IMR-90 (cell line): ENCODE measurements at regions not wholly inside any gene's neighbourhood (a gene's known extent, or its start where the extent isn't known, plus 50 kb on each side); places are given as distances from the start of the nearest gene placed in this dataset.

Experiments
- ATAC-seq: fragments of 200-7000 bp; cut with Tn5 transposase; 2 replicates; pipeline ENCODE4 v1.9.1; 2020; ENCODE audit warnings: low read depth, mild to moderate bottlenecking, moderate library complexity
- BruUV-seq: library from RNA; stranded (reverse); fragments of 400-500 nt; replicated peaks from 2 replicates; lab custom pipeline; 2021; lab: Mats Ljungman, UMichigan
- CTCF ChIA-PET: fragments of 300-600 bp; formaldehyde crosslinking; extraction: SDS; loops from one replicate; lab custom pipeline; 2021; ENCODE audit warnings: antibody characterized with exemption; lab: Yijun Ruan, JAX
- POLR2A ChIA-PET: fragments of 300-600 bp; sonication (Branson Sonifier 250); formaldehyde crosslinking; loops from one replicate; lab custom pipeline; 2022; ENCODE audit warnings: antibody characterized with exemption; ENCODE audit not compliant: unreplicated experiment; lab: Charles Lee
- DNase-seq: peaks from one replicate; pipeline ENCODE4 v3.0.0; 2013
- H2AFZ ChIP-seq: replicated peaks from 2 replicates; pipeline ENCODE3; 2013; ENCODE audit warnings: low read length, mild to moderate bottlenecking; ENCODE audit not compliant: poor library complexity
- H2AK5ac ChIP-seq: 2 replicates; pipeline ENCODE4 v1.6.1; 2013; ENCODE audit warnings: low read depth, low read length, inconsistent platforms
- H2AK9ac ChIP-seq: replicated peaks from 2 replicates; pipeline ENCODE3; 2013; ENCODE audit warnings: mild to moderate bottlenecking, low read depth, low read length, moderate library complexity; ENCODE audit not compliant: poor library complexity
- H2BK120ac ChIP-seq: 2 replicates; pipeline ENCODE4 v1.6.1; 2013; ENCODE audit warnings: low read depth, low read length, inconsistent platforms
- H2BK15ac ChIP-seq: 3 replicates; pipeline ENCODE4 v1.6.1; 2013; ENCODE audit warnings: low read depth, low read length, inconsistent platforms
- H2BK20ac ChIP-seq: 2 replicates; pipeline ENCODE4 v1.6.1; 2013; ENCODE audit warnings: low read depth, mild to moderate bottlenecking, inconsistent platforms, low read length, moderate library complexity
- H2BK5ac ChIP-seq: 2 replicates; pipeline ENCODE4 v1.6.1; 2013; ENCODE audit warnings: mild to moderate bottlenecking, low read depth, low read length, inconsistent platforms; ENCODE audit not compliant: poor library complexity, severe bottlenecking
- H3K14ac ChIP-seq: replicated peaks from 2 replicates; pipeline ENCODE4 v1.6.1; 2013; ENCODE audit warnings: low read depth, low read length, inconsistent platforms
- H3K18ac ChIP-seq: 2 replicates; pipeline ENCODE4 v1.6.1; 2013; ENCODE audit warnings: low read depth, low read length, control low read depth
- H3K23ac ChIP-seq: 2 replicates; pipeline ENCODE4 v1.6.1; 2013; ENCODE audit warnings: low read depth, low read length, inconsistent platforms
- H3K27ac ChIP-seq: 2 replicates; pipeline ENCODE4 v1.5.1; 2013; ENCODE audit warnings: mild to moderate bottlenecking, control low read depth, low read length; ENCODE audit not compliant: insufficient read depth
- H3K27me3 ChIP-seq: 2 replicates; pipeline ENCODE4 v1.6.1; 2013; ENCODE audit warnings: low read length; ENCODE audit not compliant: control insufficient read depth, insufficient read depth
- H3K36me3 ChIP-seq: 2 replicates; pipeline ENCODE4 v1.6.1; 2013; ENCODE audit warnings: low read length, mixed read lengths; ENCODE audit not compliant: control insufficient read depth, insufficient read depth
- H3K4ac ChIP-seq: 2 replicates; pipeline ENCODE4 v1.6.1; 2013; ENCODE audit warnings: low read depth, low read length, inconsistent platforms
- H3K4me1 ChIP-seq: 2 replicates; pipeline ENCODE4 v1.6.1; 2013; ENCODE audit warnings: low read length, mixed read lengths; ENCODE audit not compliant: control insufficient read depth, insufficient read depth
- H3K4me2 ChIP-seq: 2 replicates; pipeline ENCODE4 v1.6.1; 2013; ENCODE audit warnings: low read depth, mild to moderate bottlenecking, control low read depth, low read length, moderate library complexity
- H3K4me3 ChIP-seq: 2 replicates; pipeline ENCODE4 v1.5.1; 2013; ENCODE audit warnings: low read depth, mild to moderate bottlenecking, control low read depth, low read length, moderate library complexity; ENCODE audit not compliant: insufficient read depth
- H3K56ac ChIP-seq: 2 replicates; pipeline ENCODE4 v1.6.1; 2013; ENCODE audit warnings: low read length, inconsistent platforms; ENCODE audit not compliant: insufficient read depth; ENCODE audit errors: extremely low read depth
- H3K79me1 ChIP-seq, 2 experiments: 2 replicates each; pipeline ENCODE4 v1.6.1; 2013; ENCODE audit warnings: low read length in 2 of 2, inconsistent platforms in 1 of 2, low read depth in 1 of 2
- H3K9ac ChIP-seq: 2 replicates; pipeline ENCODE4 v1.6.1; 2013; ENCODE audit warnings: low read depth, low read length, control low read depth
- H3K9me1 ChIP-seq: 2 replicates; pipeline ENCODE4 v1.6.1; 2013; ENCODE audit warnings: low read length, inconsistent platforms; ENCODE audit not compliant: insufficient read depth
- H3K9me3 ChIP-seq: 2 replicates; pipeline ENCODE4 v1.6.1; 2013; ENCODE audit warnings: low read length; ENCODE audit not compliant: control insufficient read depth, insufficient read depth
- H4K20me1 ChIP-seq: 2 replicates; pipeline ENCODE4 v1.6.1; 2013; ENCODE audit warnings: low read length, inconsistent platforms; ENCODE audit not compliant: insufficient read depth
- H4K5ac ChIP-seq: 2 replicates; pipeline ENCODE4 v1.6.1; 2013; ENCODE audit warnings: mild to moderate bottlenecking, low read depth, low read length, control low read depth
- H4K8ac ChIP-seq, 2 experiments: 2 replicates each; pipeline ENCODE4 v1.6.1; 2013; ENCODE audit warnings: low read depth in 2 of 2, low read length in 2 of 2, control low read depth in 1 of 2, inconsistent platforms in 1 of 2
- H4K91ac ChIP-seq: 2 replicates; pipeline ENCODE4 v1.6.1; 2013; ENCODE audit warnings: low read depth, low read length, inconsistent platforms; ENCODE audit not compliant: insufficient read depth
- BHLHE40 ChIP-seq: fragments of 150-350 bp; IDR thresholded peaks from 2 replicates; pipeline ENCODE4 v1.6.1; 2016; ENCODE audit warnings: mild to moderate bottlenecking, low read depth, low read length
- CEBPB ChIP-seq: IDR thresholded peaks from 2 replicates; pipeline ENCODE4 v1.6.1; 2012; ENCODE audit warnings: low read depth, low read length, improper control_type of control experiment
- CHD1 ChIP-seq: IDR thresholded peaks from 2 replicates; pipeline ENCODE4 v1.6.1; 2012; ENCODE audit warnings: low read depth, low read length, improper control_type of control experiment
- FOS ChIP-seq: fragments of 150-350 bp; IDR thresholded peaks from 2 replicates; pipeline ENCODE4 v1.6.1; 2016; ENCODE audit warnings: low read depth, low read length
- MAZ ChIP-seq: IDR thresholded peaks from 2 replicates; pipeline ENCODE4 v1.6.1; 2012; ENCODE audit warnings: low read depth, mild to moderate bottlenecking, low read length, improper control_type of control experiment, moderate library complexity, borderline replicate concordance
- NFE2L2 ChIP-seq: fragments of 150-350 bp; IDR thresholded peaks from 2 replicates; pipeline ENCODE4 v1.6.1; 2016; ENCODE audit warnings: low read depth, mild to moderate bottlenecking, low read length
- RCOR1 ChIP-seq: IDR thresholded peaks from 2 replicates; pipeline ENCODE4 v1.6.1; 2012; ENCODE audit warnings: mild to moderate bottlenecking, low read length, improper control_type of control experiment; ENCODE audit not compliant: insufficient replicate concordance
- RFX5 ChIP-seq: IDR thresholded peaks from 2 replicates; pipeline ENCODE4 v1.8.0; 2012; ENCODE audit warnings: low read depth, mild to moderate bottlenecking, low read length, moderate library complexity
- WGBS, 2 experiments: methylation state at CpG; one replicate each; pipeline versions ENCODE4 v1.1.5 to v1.1.7; 2013; ENCODE audit warnings: missing lambda C conversion rate in 2 of 2; ENCODE audit not compliant: insufficient read length in 1 of 2; ENCODE audit errors: extremely low coverage in 2 of 2; 5-methylcytosine and 5-hydroxymethylcytosine counted together
- dilution Hi-C: fragments of 300-500 bp; cut with HindIII; formaldehyde crosslinking; loops from one replicate; pipeline ENCODE4 v1.14.3; 2018; ENCODE audit warnings: low sequenced_read_pairs; ENCODE audit not compliant: unreplicated experiment
- in situ Hi-C: fragments of 300-500 bp; cut with MboI; formaldehyde crosslinking; loops from 3 replicates; pipeline ENCODE4 v1.14.3; 2019; ENCODE audit warnings: low sequenced_read_pairs, inconsistent platforms, mixed read lengths
- intact Hi-C: fragments of 100-400 bp; cut with micrococcal nuclease; formaldehyde crosslinking; loops from 2 replicates; pipeline ENCODE4 v1.10.0; 2022
- TF ChIP-seq, protein P1 (sequence below): fragments of 150-350 bp; IDR thresholded peaks from 2 replicates; pipeline ENCODE4 v1.6.1; 2016; ENCODE audit warnings: low read depth, mild to moderate bottlenecking, low read length, moderate library complexity, borderline replicate concordance

DNA sequence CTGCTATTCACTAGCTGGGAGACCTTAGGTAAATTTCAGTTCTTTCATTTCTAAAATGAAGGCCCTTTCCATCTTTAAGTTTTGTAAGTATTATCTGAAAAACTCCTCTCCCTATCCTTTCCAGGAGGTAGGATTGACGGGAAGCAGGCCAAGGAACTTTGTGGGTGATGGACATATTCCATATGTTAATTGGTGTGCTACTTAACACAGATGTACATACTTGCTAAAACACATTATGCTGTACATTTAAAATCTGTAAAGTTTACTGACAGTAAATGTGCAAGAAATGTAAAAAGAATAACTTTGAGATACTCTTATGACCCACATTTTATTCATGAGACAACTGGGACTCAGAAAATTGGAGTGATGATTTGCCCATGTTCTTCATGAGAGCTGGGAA, 329.8 kb upstream of the LRRC3B start:
- Histone ChIP-seq H3K79me1 (no peaks in the 10 kb centered on the region), H3K18ac (no peak overlapping the region), H3K9ac (no peak overlapping the region), H3K23ac (no peak overlapping the region), H2BK120ac (no peak overlapping the region), H3K4me3 (no peak overlapping the region), H3K4ac (no peak overlapping the region), H3K56ac (no peak overlapping the region), H3K9me1 (no peaks in the 10 kb centered on the region), H2AFZ (no peak overlapping the region), H2AK5ac (no peak overlapping the region), H2AK9ac (no peak overlapping the region), H2BK15ac (no peak overlapping the region), H4K20me1 (no peaks in the 10 kb centered on the region), H2BK20ac (no peak overlapping the region), H3K27ac (no peak overlapping the region), H3K4me2 (no peak overlapping the region), H3K4me1 (no peaks in the 10 kb centered on the region), H4K8ac (no peak overlapping the region), H3K9me3 (peaks cover 5% of the 10 kb centered on the region; the same call in 1 of the 2 replicates), H4K91ac (no peak overlapping the region), H2BK5ac (no peak overlapping the region), H3K14ac (no peak overlapping the region), H4K5ac (no peak overlapping the region), H3K36me3 (no peaks in the 10 kb centered on the region), H3K27me3 (no peaks in the 10 kb centered on the region)
- in situ Hi-C loops (no loop called here), dilution Hi-C loops (no loop called here), intact Hi-C loops (no loop called here)
- TF ChIP-seq MAZ (no peak), RCOR1 (no peak), BHLHE40 (no peak), CHD1 (no peak), CEBPB (no peak), RFX5 (no peak), FOS (no peak), NFE2L2 (no peak)
- TF ChIP-seq, protein P1, sequence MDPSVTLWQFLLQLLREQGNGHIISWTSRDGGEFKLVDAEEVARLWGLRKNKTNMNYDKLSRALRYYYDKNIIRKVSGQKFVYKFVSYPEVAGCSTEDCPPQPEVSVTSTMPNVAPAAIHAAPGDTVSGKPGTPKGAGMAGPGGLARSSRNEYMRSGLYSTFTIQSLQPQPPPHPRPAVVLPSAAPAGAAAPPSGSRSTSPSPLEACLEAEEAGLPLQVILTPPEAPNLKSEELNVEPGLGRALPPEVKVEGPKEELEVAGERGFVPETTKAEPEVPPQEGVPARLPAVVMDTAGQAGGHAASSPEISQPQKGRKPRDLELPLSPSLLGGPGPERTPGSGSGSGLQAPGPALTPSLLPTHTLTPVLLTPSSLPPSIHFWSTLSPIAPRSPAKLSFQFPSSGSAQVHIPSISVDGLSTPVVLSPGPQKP, result no peak
- no TSS peak for BruUV-seq
- DNase-seq, result no peak
- WGBS, 2 experiments, result no CpG with 5 or more reads among the region's 1 CpG
- no peak for ATAC-seq
- POLR2A ChIA-PET, result no interaction called here
- CTCF ChIA-PET, result no interaction called here
